GM12891 (cell line): ENCODE measurements at regions not wholly inside any gene's neighbourhood (a gene's known extent, or its start where the extent isn't known, plus 50 kb on each side); places are given as distances from the start of the nearest gene placed in this dataset.
"Not testable (repeated sequence)": the region's sequence is repeated elsewhere in the genome, so short reads cannot be mapped to it uniquely, and the experiment has no call there.

Experiments used
- DNase-seq: peaks from one replicate; pipeline ENCODE4 v3.0.0; 2011; ENCODE audit warnings: low spot score; ENCODE audit not compliant: insufficient read length
- FAIRE-seq: peaks from 2 replicates; lab custom pipeline; 2011; peaks lifted over from hg19 to GRCh38; lab: Jason Lieb, UNC
- PAX5 ChIP-seq: IDR thresholded peaks from 2 replicates; pipeline ENCODE4 v1.6.1; 2011; ENCODE audit warnings: low read length, moderate library complexity, mild to moderate bottlenecking; ENCODE audit not compliant: insufficient read depth, severe bottlenecking
- POLR2A ChIP-seq: IDR thresholded peaks from 2 replicates; pipeline ENCODE4 v1.6.1; 2011; ENCODE audit warnings: low read depth, low read length, control low read depth
- POLR2AphosphoS5 ChIP-seq: IDR thresholded peaks from 2 replicates; pipeline ENCODE4 v1.6.1; 2011; ENCODE audit warnings: low read depth, low read length, control low read depth
- POU2F2 ChIP-seq: IDR thresholded peaks from 2 replicates; pipeline ENCODE4 v1.6.1; 2011; ENCODE audit warnings: low read depth, mild to moderate bottlenecking, control low read depth, low read length, moderate library complexity
- SPI1 ChIP-seq: IDR thresholded peaks from 2 replicates; pipeline ENCODE4 v1.6.1; 2011; ENCODE audit warnings: low read depth, low read length, control low read depth
- TAF1 ChIP-seq: IDR thresholded peaks from 2 replicates; pipeline ENCODE4 v1.6.1; 2011; ENCODE audit warnings: low read depth, low read length, control low read depth

DNA sequence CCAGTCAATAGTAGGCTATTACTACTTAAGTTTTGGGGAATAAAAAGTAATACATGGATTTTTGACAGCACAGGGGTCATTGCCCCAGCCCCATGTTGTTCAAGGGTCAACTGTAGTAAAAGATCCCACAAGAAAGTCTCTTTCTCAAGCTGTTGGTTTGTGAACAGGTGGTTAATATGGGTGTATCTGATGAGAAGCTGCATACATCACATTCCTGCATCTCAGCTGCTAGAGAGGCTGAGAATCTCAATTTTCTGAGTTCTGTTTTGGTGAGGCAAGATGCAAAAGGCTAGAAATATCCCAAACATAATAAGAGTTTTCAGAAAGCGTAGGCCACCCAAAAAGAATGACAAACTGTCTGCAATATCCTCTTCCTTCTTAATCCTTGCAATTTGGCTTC is 76.8 kb upstream of the DAPK1 start:
- no peak for FAIRE-seq
- TF ChIP-seq TAF1: no peak
- no peak for TF ChIP-seq PAX5
- TF ChIP-seq POLR2AphosphoS5: no peak
- no peak for TF ChIP-seq POLR2A
- TF ChIP-seq POU2F2: no peak
- no peak for TF ChIP-seq SPI1

GRCh38 chr9:87421734-87422133 is 75.9 kb upstream of the DAPK1 start:
- TF ChIP-seq POLR2AphosphoS5 (no peak), POLR2A (no peak), PAX5 (no peak), POU2F2 (no peak), SPI1 (no peak), TAF1 (no peak)
- no peak for FAIRE-seq
- no peak for DNase-seq

More for the DNA sequence above, 76.8 kb upstream of the DAPK1 start:
- DNase-seq: no peak

- TF ChIP-seq POU2F2: no peak
- no peak for TF ChIP-seq PAX5
- no peak for TF ChIP-seq POLR2A
- TF ChIP-seq SPI1: no peak
- TF ChIP-seq TAF1: no peak
- TF ChIP-seq POLR2AphosphoS5: no peak
- FAIRE-seq: no peak
- no peak for DNase-seq
These were observed 74.7 kb upstream of the DAPK1 start for GRCh38 chr9:87422999-87423398.

DNA sequence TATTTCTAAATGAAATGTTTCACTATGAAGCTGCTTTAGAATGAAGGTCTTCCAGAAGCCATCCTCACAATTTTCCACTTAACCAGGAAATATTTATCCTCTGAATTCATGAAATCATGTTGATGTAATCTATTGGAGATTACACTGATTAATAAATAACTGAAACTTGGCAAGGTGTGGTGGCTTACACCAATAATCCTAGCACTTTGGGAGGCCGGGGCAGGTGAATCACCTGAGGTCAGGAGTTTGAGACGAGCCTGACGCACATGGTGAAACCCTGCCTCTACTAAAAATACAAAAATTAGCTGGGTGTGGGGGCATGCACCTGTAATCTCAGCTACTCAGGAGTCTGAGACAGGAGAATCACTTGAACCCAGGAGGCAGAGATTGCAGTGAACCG is 73.8 kb upstream of the DAPK1 start:
- not testable (repeated sequence) for FAIRE-seq, DNase-seq

- FAIRE-seq (no peak), DNase-seq (no peak)
- TF ChIP-seq SPI1 (no peak), PAX5 (no peak), POU2F2 (no peak), POLR2A (no peak)
These were observed 72.5 kb upstream of the DAPK1 start for GRCh38 chr9:87425202-87425601.

DNA sequence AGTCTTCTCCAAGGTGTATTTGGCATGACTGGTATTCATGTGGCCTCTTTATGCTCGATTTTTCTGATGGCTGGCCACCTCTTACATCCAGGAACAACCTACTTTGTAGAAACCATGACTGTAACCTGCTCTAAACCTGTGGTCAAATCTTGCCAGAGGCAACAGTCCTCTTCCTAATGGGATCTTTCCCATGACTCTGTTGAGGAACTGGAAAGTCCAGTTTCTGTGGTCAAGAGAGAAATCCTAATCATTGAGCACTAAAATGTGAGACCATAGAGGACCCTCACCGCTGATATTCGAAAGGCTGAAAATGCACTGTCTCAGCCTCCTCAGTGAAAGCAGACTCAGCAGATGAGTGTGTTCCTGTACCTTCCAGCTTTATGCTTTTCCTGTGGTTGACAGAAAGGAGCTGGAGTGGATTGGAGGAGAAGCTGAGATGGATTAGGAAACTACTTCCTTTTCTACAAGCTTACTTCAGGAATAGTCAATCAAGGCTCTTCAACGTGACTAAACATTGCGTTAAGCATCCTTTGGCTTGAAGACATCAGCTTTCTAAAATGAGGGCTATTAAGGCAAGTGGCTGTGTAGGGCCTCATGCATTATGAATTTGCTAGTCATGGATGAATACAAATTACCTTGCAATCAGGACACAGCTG is 69.7 kb upstream of the DAPK1 start:
- DNase-seq (no peak), FAIRE-seq (no peak)
- TF ChIP-seq POLR2A (no peak), POLR2AphosphoS5 (no peak), TAF1 (no peak), PAX5 (no peak), SPI1 (no peak), POU2F2 (no peak)

- TF ChIP-seq POLR2AphosphoS5: no peak
- no peak for TF ChIP-seq POU2F2
- TF ChIP-seq SPI1: no peak
- TF ChIP-seq PAX5: no peak
- no peak for TF ChIP-seq TAF1
- no peak for TF ChIP-seq POLR2A
- FAIRE-seq (no peak), DNase-seq (no peak)
These were observed 69.0 kb upstream of the DAPK1 start for GRCh38 chr9:87428659-87429058.

DNA sequence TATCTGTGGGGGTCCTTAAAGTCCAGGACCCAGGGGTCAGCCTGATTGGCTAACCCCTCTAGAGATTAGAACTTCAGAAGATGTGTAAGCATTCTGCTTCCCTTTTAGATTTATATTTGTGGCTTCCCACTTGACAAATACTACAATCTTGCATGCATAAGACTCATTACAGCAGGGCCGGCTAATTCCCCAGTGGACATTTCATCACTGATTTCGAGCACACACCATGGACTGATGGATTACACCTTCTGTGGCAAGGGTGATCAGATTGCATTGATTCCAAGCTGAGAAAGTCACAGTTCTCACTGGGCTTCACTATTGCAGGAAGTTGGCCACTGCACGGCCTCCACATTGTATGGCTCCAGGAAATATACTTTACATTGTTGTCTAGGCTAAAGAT is 65.8 kb upstream of the DAPK1 start:
- no peak for DNase-seq
- no peak for FAIRE-seq
- TF ChIP-seq SPI1: no peak
- TF ChIP-seq TAF1: no peak
- no peak for TF ChIP-seq POLR2AphosphoS5
- TF ChIP-seq POU2F2: no peak
- no peak for TF ChIP-seq POLR2A
- no peak for TF ChIP-seq PAX5

DNA sequence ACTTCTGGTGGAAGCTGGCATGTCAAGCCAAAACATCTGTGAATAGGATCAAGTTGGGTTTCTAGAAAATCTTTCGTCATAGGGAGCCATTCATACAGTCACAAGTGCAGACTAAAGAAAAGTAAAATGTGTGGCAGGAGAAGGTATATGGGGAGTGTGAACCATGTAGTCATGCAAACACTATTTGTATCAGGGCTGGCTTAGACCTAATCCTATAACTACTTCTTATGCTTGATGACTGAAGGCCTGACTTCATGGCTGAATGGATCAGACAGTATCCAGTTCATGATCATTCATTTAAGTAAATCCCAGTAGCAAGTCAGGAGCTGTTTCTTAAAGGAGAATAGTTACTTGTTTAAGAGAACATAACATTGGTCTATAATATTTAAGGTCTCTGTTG is 63.8 kb upstream of the DAPK1 start:
- FAIRE-seq: no peak
- TF ChIP-seq POU2F2 (no peak), POLR2AphosphoS5 (no peak), TAF1 (no peak), SPI1 (no peak), POLR2A (no peak), PAX5 (no peak)
- DNase-seq: no peak

DNA sequence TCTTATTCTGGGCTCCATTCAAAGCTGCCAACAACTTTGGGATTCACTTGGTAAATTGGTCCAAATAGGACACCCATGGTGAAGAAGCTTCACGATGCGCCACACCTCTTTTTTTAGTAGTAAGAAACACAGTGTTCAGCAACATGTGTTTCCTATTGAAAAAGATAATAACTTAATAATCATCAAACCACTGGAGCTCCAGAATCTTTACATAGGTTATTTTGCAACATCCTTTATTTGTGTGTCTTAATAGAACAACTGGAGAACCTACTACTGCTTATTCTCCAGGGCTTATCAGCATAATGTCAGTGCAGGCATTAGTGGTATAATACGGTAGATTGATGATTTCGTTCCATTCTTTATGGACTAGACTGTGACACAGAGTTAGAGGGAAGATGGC is 63.3 kb upstream of the DAPK1 start:
- FAIRE-seq (no peak), DNase-seq (no peak)
- TF ChIP-seq POLR2A (no peak), TAF1 (no peak), POLR2AphosphoS5 (no peak), SPI1 (no peak), POU2F2 (no peak), PAX5 (no peak)
